ENCODE measurements at regions not wholly inside any gene's neighbourhood (a gene's known extent, or its start where the extent isn't known, plus 50 kb on each side); places are given as distances from the start of the nearest gene placed in this dataset.

DNA sequence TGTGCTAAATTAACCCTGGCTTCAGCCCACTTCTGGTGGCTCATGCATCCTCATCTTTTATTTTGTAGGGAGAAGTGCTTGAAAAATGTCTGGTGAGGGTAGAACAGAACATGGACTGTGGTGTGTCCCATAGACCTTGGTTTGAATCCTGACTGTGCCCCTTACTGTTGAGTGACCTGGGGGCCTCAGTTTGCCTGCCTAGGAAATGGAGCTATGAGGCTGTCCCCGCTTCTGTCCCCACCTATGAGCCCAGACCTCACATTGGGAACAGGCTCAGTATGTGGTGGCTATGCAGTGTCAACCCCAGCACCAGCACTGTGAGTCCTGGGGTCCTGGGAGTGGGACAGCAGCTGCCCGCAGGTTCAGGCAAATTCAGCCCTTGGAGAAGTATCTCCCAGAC lies 186.3 kb upstream of the GSE1 start:
- DNase-seq (ENCODE audit: low spot score): no peak

DNA sequence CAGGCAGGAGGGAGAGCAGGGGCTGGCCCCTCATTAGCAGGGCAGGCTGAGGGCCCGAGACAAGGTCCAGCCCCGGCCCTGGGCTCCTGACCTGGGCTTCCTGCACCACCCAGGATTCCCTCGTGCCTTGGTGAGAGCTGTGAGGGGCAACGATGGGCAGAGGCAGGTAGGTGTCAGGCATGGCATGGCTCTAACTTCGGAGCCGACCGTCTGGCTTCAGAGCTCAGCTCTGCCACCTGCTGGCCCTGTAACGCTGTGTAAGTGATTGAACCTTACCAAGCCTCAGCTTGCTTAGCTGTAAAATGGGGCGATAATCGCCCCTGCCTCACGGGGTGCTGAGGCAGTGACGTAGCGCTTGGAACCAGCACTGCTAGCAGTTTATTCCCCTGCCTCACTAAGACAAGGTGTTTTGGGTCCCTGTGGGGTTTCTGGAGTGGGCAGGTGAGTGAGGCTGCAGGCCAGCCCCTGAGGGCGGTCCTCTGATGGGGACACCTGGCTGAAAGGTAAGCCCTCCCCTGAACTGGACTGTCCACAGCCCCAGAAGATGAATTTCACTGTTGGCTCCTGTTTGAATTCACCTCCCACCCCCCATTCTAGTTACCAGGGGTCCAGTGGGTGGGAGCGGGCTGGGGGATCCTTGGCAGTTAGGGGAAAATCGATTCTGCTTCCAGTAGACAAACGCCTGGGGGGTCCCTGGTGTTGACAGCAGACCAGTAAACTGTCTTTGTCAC lies 184.8 kb upstream of the GSE1 start:
- DNase-seq (ENCODE audit: low spot score): peak; percentile 66

DNA sequence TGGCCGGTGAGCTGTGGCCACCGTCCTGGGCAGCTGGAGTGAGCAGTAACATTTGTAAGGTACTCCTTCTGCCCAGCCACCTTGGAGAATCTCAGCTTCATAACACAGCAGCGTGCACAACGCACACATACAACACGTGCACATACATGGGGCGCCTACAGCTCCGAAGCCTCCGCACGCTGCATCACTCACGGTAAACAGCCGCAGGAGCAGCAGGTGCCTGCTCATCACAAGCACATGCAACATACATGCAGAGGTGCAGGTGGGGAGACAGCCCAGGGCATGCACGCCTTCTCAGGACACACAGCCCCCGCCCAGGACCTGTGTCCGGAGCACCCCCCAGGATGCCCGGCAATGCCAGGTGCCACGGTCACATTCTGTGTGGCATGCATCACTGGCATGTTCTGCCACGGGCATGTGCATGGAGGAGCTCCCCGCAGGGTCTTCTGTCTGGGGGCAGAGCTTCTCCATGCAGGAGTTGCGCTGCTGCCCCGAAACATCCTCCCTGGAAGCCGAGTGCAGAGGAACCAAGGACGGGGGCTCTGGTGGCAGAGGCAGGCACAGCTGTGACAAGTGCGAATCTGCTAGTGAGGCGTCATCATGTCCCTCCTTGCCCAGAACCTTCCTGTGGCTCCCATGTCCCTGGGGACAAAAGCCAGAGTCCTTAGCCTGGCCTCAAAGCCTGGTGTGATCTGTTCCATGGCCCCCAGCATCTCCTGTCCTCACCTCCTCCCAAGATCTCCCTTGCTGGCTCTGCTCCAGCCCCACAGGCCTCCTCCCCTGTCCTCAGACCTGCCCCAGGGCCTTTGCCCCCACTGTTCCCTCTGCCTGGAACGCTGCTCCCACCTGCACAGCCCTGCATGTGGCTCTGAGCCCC lies 184.0 kb upstream of the GSE1 start:
- no peak for DNase-seq (ENCODE audit: low spot score)

DNA sequence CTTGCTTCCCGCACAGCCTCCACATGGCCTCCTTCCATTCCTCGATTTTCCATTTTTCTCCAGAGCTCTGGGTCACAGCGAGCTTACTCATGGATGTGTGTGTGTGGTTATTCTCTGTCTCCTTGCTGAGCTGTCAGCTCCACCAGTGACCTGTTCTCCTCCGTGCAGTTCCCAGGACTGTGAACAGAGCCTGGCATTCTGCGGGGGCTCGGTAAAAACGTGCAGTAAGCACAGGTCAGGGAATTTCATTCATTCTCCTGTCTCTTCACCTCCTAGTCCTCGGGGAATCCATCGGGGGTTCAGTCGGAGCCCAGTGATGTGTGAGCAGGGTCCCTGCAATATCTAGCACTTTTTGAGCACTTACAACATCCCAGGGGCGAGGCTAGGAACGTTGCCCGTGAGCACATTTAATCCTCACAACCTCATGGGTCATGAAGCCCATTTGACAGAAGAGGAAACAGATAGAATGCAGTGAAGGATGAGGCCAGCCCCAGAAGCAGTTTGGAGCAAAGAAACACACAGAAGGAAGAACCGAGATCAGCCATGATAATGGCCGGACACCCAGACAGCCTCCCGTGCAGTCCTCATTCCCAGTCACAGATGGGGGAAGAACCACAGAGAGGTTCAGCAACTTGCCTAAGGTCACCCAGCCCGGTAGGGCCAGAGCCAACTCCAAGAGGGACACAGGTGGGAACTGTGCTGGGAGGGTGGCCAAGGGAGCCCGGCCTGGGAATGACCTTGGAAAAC lies 183.2 kb upstream of the GSE1 start:
- DNase-seq (ENCODE audit: low spot score): no peak

DNA sequence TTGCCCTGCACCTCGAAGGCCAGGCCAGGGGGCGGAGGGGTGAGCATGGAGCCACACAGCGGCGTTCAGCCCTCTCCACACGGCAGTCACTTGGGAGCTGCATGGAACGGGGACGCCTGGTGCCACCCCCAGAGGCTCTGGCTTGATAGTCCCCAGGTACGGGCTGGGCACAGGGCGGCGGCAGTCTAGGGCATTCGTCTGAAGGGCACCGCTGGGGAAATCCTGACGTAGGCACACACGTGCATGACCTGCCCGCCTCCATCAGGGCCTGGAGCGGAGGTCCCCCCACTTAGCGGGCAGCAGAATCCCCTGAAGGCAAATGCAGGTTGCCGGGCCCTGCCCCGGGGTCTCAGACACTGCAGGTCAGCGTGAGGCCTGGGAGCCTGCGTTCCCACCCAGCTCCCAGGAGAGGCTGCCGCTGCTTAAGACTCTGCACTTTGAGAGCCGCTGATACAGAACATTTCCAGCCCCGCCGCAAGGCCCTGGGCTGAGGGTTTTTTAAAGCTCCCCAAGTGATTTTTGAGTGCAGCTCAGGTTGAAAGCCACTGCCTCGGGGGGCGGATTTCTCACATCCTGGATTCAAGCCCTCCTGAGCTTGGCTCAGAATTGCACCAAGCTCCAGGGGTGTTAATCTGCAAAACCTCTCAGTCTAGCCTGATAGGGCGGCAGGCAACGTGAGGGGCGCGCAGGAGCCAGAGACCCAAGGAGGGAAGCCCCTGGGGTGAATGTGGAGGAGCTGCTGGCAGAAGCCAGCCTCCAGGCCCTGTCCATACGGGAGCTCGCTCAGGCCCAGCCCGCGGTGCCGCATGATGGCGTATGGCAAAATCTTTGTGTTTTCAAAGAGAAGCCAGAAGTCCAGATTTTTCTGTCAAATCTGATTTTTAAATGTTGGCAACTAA lies 182.3 kb upstream of the GSE1 start:
- DNase-seq (ENCODE audit: low spot score): peak; percentile 77

DNA sequence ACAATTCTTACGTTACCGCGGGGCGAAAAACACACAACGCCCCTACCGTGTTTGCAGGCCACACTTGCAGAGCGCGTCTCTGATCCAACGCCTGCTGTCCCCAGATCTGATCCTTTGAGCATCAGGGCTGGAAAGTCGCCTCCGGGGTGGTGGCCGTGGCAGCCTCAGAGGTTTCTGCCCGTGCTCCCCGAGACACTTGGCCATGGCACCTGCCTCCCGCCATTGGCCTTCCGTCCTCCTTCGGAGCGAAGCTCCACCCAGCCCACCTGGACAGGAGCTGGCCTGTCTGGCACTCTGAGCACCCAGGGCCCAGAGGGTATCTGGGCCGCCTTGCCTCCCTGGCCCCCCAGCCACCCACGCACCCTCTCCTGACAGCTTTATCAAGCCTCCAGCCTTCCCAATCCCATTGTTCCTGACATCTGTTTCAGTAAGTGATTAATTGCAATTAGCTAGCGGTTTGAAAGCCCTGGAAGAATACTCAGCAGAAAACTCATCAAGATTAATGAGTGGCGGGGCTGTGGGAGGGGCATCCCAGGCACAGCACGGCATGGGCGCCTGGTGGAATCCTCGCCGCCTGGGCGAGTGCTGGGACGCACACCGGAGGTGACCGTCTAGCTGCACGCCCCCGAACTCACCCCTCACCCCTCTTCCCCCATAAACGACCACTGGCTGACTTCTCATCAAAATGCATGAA lies 181.5 kb upstream of the GSE1 start:
- peak; percentile 80 for DNase-seq (ENCODE audit: low spot score)

DNA sequence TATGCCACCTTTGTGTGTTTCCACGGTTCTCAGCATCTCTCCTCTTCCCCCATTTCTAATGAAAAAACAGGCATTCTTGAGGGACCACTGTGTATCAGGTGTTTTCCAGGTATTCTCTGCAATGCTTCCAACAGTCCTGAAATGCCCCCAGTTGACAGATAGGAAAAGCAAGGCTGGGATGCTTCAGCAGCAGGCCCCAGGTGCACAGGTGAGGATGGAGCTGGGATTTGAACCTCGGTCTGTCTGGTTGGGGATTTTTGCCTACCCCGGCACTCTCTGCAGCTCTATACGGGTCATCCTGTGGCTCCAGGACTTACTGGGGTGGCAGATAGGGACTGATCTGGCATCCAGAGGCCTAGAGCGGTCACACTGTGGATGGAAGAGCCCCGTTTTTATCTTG lies 180.5 kb upstream of the GSE1 start:
- DNase-seq (ENCODE audit: low spot score): no peak

DNA sequence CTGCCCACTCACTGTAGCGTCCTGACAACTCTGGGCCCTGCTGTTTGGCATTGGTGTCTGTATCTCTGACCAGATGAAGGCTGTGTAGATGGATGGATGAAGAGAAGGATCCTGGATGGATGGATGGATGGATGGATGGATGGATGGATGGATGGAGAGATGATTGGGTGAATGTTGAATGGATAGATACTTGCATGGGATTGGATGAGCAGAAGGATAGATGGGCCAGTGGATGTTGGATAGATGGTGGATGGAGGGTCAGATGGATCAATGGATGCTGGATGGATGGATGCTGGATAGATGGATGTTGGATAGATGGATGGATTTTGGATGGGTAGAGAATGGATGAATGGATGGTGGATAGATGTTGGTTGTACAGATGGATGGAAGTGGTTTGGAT lies 179.6 kb upstream of the GSE1 start:
- no peak for DNase-seq (ENCODE audit: low spot score)

DNA sequence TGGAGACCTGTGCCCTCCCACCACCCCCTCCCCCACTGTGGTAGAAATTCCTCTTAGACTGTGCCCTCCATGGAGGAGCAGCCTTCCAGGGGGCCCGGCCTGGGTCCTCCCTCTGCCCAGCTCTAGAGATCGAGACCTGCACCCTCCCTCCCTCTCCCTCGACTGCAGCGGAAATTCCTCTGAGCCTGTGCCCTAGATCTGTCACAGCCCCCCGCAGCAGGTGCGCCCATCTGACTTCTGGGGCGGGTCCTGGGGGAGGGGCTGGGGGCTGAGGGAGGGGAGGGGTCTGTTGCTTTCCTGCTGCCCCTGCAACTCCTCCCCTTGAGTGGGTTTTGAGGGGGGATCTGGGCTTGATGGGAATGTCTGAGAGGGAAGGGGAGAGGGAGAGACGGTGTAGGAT lies 177.8 kb upstream of the GSE1 start:
- no peak for DNase-seq (ENCODE audit: low spot score)

DNA sequence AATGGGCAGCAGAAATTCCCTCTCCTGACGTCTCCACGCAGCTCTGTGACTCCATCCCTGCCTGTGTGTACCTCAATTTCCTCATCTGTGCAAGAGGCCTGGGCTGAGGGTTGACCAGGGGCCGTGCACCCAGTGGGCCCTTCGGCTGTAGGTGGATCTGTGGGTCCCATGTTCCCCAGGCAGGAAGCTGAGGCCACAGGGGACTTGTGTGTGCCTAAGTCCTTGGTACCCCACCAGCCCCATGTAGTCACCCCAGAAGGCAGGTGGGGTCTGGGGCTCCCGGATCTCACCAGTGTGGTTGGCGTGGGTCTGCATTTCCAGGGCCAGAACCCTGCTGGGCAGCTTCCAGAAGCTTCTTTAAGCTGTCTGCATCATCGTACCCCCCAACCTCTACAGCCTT lies 177.4 kb upstream of the GSE1 start:
- DNase-seq (ENCODE audit: low spot score): no peak

DNA sequence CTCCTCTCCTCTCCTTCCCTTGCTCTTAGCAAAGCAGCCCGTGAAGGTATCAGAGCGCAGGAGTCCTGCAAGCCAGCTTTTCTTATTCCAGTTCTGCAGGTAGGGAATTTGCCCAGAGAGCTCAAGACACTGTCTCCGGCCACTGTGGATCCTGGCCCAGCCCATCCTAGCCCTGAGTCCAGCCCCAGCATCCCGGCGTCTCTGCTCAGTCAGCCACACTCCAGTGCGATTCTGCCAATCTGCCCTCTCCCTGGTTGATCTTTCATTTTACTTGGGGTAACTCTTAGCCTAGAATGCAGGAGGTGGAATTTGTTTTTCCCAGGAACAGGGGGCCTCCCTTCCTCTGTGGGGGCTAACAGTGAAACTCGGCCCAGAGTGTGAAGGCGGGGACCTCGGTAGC lies 176.9 kb upstream of the GSE1 start:
- DNase-seq (ENCODE audit: low spot score): no peak

DNA sequence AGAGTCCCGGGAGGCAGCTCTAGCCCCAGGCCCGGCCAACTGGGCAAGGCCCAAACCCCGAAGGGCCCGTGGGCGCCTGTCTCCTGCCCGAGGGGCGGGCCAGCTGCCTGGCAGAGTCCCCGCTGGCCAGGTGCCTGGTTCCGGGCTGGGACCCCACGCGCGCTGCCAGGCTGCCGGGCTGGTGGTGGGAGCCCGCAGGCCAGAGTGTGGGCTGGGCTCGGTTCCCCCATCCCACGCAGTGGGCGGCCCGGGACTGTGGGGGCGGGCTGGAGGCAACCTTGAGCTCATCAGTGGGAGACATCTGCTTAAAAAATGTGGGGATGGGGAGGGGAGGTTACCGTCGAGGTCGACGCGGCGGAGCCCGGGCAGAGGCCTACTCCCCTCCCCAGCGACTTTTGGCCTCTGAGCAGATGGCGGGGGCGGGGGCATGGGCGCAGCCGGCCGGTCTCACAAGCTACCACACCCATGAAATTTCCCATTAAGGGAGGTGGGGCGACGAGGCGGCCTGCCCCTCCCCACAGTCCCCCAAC lies 176.4 kb upstream of the GSE1 start:
- peak; percentile 87 for DNase-seq (ENCODE audit: low spot score)

DNA sequence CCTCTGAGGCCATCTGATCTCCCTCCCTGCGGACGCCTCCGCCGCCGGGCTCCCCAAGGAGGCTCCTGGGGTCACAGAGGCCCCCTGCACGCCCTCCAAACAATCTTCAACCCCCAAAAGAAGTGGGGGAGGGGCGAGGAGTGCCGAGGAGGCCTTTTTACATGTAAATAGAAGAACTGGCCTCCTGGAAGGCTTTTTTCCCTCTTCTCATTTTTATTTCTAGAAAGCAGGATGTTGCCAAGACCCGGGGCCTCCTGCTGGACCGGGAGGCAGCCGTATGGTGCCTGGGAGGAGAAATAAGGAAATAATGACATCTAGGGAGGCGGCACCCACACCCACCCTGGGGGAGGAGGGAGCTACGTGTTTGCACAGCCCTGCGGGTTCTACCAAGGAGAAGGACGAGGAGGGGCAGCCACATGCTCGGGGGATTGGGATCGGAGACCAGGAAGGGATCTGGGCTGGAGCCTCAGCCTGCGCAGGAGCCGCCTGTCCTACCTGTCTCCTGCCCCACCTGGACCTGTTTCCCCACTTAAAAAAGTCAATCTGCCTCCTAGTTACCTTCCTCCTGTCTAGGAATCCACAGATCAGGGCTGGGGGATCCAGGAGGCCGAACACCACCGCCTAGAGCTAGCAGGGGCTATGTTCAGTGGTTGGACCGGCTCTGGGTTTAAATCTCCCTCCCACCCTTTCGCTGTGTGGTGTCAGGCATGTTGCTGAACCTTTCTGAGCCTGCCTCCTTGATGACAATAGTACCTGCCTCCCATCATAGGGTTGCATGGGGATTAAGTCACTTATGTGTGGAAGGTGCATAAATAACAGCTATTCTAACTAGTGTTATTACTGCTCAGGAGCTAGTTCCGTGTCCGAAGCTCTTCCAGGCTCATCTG lies 175.7 kb upstream of the GSE1 start:
- DNase-seq (ENCODE audit: low spot score): peak; percentile 84

DNA sequence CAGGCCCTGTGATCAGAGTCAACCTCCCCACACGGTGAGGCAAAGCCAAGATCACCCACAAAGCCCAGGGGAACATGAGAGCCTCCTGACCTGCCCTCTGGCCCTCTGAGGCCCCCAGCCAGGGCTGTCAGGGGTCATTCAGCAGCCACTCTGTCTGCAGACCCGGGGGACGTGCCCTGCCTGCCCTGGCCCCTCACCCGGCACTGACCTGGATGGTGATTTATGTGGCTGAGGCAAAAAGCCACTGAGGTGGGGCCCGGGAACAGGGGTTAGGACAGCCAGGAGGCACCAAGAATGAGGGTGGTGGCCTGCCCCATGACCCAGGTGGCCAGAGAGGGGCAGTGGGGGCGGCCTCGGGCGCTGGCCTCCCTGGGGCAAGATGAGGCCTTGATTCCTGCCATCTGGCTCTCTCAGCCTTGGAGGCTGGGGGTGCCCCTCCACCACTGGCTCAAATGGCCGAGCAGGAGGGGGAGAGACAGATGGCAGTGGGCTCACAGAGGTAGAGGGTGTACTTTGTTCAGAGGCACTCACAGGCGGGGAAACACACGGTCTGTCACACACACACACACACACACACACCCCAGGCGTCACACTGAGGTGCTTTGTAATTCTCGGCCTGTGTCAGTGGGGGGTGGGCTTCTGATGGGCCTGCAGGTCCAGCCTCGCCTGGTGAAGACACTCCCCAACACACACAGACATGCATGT lies 174.0 kb upstream of the GSE1 start:
- no peak for DNase-seq (ENCODE audit: low spot score)

DNA sequence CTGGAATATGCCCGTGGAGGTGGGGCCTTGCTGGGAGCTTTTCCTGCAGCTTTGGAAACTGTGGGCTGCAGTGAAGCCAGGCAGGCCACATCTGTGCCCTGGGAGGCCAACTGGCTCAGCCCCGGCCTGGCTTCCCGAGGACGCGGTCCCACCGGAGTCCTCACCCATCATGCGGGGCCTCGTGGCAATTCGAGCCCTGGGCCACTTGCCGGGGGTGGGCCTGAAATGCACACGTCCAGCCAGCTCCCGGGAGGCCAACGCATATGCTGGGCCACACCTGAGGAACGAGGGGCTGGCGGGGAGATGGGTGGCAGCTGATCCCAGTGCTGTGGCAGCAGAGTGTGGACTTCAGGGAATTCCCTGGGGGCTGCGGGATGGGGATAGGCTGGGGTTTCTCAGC lies 172.4 kb upstream of the GSE1 start:
- DNase-seq (ENCODE audit: low spot score): no peak

DNA sequence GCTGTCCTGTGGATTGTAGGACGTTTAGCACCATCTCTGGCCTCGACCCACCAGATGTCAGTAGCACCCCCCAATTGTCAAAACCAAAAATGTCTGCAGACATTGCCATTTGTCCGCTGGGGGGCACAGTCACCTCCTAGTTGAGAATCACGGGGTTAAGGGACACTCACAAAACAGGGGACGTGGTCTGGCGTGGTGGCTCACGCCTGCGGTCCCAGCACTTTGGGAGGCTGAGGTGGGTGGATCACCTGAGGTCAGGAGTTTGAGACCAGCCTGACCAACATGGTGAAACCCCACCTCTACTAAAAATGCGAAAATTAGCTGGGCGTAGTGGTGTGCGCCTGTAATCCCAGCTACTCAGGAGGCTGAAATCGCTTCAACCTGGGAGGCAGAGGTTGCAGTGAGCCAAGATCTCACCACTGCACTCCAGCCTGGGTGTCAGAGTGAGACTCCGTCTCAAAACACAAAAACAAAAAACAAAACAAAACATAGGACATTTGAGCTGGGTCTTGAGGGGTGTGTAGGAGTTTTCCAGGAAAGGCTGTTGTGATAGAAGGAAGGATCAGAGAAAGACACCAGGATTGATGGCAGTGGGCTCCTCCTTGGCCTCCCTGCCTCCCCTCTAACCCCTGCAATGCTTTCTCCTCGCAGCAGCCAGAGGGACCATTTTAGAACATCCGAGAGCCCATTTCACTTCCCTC lies 171.8 kb upstream of the GSE1 start:
- DNase-seq (ENCODE audit: low spot score): no peak

DNA sequence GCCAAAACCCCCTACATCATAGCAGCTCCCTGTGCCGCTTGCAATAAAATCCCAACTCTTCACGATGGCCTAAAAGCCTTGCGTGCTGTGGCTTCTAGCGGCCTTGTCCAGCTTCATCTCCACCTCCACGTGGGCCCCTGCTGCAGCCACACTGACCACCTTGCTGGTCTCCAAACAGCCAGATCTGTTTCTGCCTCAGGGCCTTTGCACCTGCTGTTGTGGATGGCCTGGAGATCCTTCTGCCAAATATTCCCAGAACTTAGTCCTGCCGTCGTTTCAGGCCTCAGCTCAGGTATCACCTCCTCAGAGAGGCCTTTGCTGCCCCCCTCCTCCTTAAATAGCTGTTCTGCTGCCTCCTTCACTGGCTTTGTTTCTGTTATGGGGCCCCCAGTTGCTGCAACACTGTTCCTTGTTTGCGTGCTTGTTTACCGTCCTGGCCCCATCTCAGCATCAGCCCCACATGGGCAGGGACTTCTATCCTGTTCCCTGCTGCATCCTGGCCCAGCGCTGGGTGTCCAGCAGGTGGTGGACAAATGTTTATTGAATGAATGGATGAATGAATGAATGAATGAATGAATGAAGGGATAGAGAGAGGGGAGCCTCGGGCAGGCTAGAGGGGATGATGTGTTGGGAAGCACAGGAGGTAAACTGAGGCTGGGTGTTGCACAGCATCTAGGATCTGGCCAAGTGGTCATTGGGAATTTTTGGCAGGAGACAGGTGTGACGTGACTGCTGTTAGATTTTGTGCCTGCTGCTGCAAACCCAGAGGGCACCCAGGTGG lies 171.0 kb upstream of the GSE1 start:
- no peak for DNase-seq (ENCODE audit: low spot score)

DNA sequence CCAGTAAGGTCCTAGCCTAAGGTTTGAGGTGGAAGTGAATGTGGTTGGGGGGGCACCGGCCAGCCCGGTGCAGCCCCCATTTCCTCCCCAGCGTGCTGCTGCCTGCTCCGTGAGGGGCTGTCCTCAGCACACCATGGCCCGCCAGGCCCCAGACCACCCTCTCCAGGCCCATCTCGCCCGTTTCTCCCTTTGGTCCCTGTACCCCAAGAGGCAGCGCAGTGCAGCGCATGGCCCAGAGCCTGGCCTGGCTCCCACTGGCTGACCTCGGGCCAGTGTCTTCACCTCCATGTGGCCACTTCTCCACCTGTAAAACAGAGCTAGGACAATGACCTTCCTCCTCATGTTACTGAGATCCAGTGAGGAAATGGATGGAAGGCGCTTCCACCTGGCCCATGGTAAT lies 170.0 kb upstream of the GSE1 start:
- DNase-seq (ENCODE audit: low spot score): no peak

Data from D341Med (cell line).